Large intestine (tissue), 3 donors: ENCODE measurements at regions not wholly inside any gene's neighbourhood (a gene's known extent, or its start where the extent isn't known, plus 50 kb on each side); places are given as distances from the start of the nearest gene placed in this dataset.
A peak's percentile ranks its signal among the peaks of the same experiment; 100 is the strongest.

ENCODE experiments used
- DNase-seq, 2 donors: peaks; one replicate each; pipeline versions ENCODE4 v3.0.0 to v3.0.0-alpha.2; 2013
- H3K27ac ChIP-seq: one replicate; pipeline ENCODE4 v1.5.1; 2013; ENCODE audit warnings: low read length
- H3K27me3 ChIP-seq: 2 replicates; pipeline ENCODE4 v1.6.1; 2013; ENCODE audit warnings: low read length; ENCODE audit not compliant: control insufficient read depth, insufficient read depth
- H3K36me3 ChIP-seq: 2 replicates; pipeline ENCODE4 v1.6.1; 2013; ENCODE audit warnings: low read length; ENCODE audit not compliant: control insufficient read depth, insufficient read depth
- H3K4me1 ChIP-seq: one replicate; pipeline ENCODE4 v1.6.1; 2013; ENCODE audit warnings: low read length; ENCODE audit not compliant: control insufficient read depth, insufficient read depth
- H3K4me3 ChIP-seq: one replicate; pipeline ENCODE4 v1.5.1; 2013; ENCODE audit warnings: low read length
- H3K9me3 ChIP-seq: one replicate; pipeline ENCODE4 v1.6.1; 2013; ENCODE audit warnings: mild to moderate bottlenecking, low read depth, low read length, moderate library complexity; ENCODE audit not compliant: control insufficient read depth
- WGBS: methylation state at CpG from one replicate; pipeline ENCODE4 v1.1.5; 2013; ENCODE audit warnings: low lambda C conversion rate; ENCODE audit not compliant: insufficient coverage; 5-methylcytosine and 5-hydroxymethylcytosine counted together

GRCh38 chr13:112124141-112124540 is 57.2 kb downstream of the SOX1 start:
- no peak overlapping the region for H3K4me3 ChIP-seq
- no peaks in the 10 kb centered on the region for H3K36me3 ChIP-seq
- H3K27me3 ChIP-seq: peaks cover 26% of the 10 kb centered on the region
- no peak overlapping the region for H3K27ac ChIP-seq
- H3K9me3 ChIP-seq: no peaks in the 10 kb centered on the region
- no peaks in the 10 kb centered on the region for H3K4me1 ChIP-seq
- no CpG with 5 or more reads among the region's 5 CpGs for WGBS
- no peak for DNase-seq

GRCh38 chr13:112127564-112128330 is 60.8 kb downstream of the SOX1 start:
- no peaks in the 10 kb centered on the region for H3K9me3 ChIP-seq
- no peaks in the 10 kb centered on the region for H3K36me3 ChIP-seq
- H3K27ac ChIP-seq: no peak overlapping the region
- no peaks in the 10 kb centered on the region for H3K4me1 ChIP-seq
- no CpG with 5 or more reads among the region's 15 CpGs for WGBS
- peaks cover 26% of the 10 kb centered on the region for H3K27me3 ChIP-seq
- no peak overlapping the region for H3K4me3 ChIP-seq
- no peak for DNase-seq

- Histone ChIP-seq H3K4me1 (no peaks in the 10 kb centered on the region), H3K9me3 (no peaks in the 10 kb centered on the region), H3K4me3 (no peak overlapping the region), H3K36me3 (no peaks in the 10 kb centered on the region), H3K27me3 (peaks cover 32% of the 10 kb centered on the region), H3K27ac (no peak overlapping the region)
- no peak for DNase-seq
- WGBS: 60% methylated on average over 1 of the region's 8 CpGs
Observed at GRCh38 chr13:112128331-112128610, 61.3 kb downstream of the SOX1 start.

- peaks cover 41% of the 10 kb centered on the region for H3K27me3 ChIP-seq
- no peak for DNase-seq
- no peaks in the 10 kb centered on the region for H3K9me3 ChIP-seq
- no peak overlapping the region for H3K27ac ChIP-seq
- WGBS: 98% methylated on average over 5 of the region's 7 CpGs
- H3K4me1 ChIP-seq: peaks cover 4% of the 10 kb centered on the region
- no peak overlapping the region for H3K4me3 ChIP-seq
- H3K36me3 ChIP-seq: no peaks in the 10 kb centered on the region
Observed at GRCh38 chr13:112130418-112130817, 63.5 kb downstream of the SOX1 start.

- Histone ChIP-seq H3K27me3 (peaks cover 44% of the 10 kb centered on the region), H3K36me3 (no peaks in the 10 kb centered on the region), H3K27ac (no peak overlapping the region), H3K9me3 (no peaks in the 10 kb centered on the region), H3K4me3 (no peak overlapping the region), H3K4me1 (peaks cover 4% of the 10 kb centered on the region)
- no peak for DNase-seq
- 100% methylated on average over 1 of the region's 25 CpGs for WGBS
Observed at GRCh38 chr13:112131081-112131712, 64.2 kb downstream of the SOX1 start.

GRCh38 chr13:112131713-112132113 is 64.8 kb downstream of the SOX1 start:
- no peak overlapping the region for H3K27ac ChIP-seq
- H3K27me3 ChIP-seq: peaks cover 40% of the 10 kb centered on the region
- no peaks in the 10 kb centered on the region for H3K36me3 ChIP-seq
- H3K4me1 ChIP-seq: peaks cover 4% of the 10 kb centered on the region
- DNase-seq: no peak
- no CpG with 5 or more reads among the region's 11 CpGs for whole genome bisulfite sequencing
- no peak overlapping the region for H3K4me3 ChIP-seq
- no peaks in the 10 kb centered on the region for H3K9me3 ChIP-seq

GRCh38 chr13:112132142-112132541 is 65.2 kb downstream of the SOX1 start:
- Histone ChIP-seq H3K27ac (no peak overlapping the region), H3K9me3 (no peaks in the 10 kb centered on the region), H3K27me3 (peaks cover 40% of the 10 kb centered on the region), H3K4me1 (peaks cover 4% of the 10 kb centered on the region), H3K4me3 (no peak overlapping the region), H3K36me3 (no peaks in the 10 kb centered on the region)
- DNase-seq: no peak
- no CpG with 5 or more reads among the region's 17 CpGs for WGBS

GRCh38 chr13:112132619-112133018 is 65.7 kb downstream of the SOX1 start:
- peaks cover 40% of the 10 kb centered on the region for H3K27me3 ChIP-seq
- H3K27ac ChIP-seq: no peak overlapping the region
- no CpG with 5 or more reads among the region's 9 CpGs for WGBS
- no peaks in the 10 kb centered on the region for H3K36me3 ChIP-seq
- no peaks in the 10 kb centered on the region for H3K9me3 ChIP-seq
- H3K4me1 ChIP-seq: peaks cover 4% of the 10 kb centered on the region
- no peak for DNase-seq
- no peak overlapping the region for H3K4me3 ChIP-seq

GRCh38 chr13:112133499-112134390 is 66.8 kb downstream of the SOX1 start:
- H3K36me3 ChIP-seq: no peaks in the 10 kb centered on the region
- peak in 1 of 2 donors; percentile 11 for DNase-seq
- no CpG with 5 or more reads among the region's 26 CpGs for WGBS
- H3K4me1 ChIP-seq: peaks cover 4% of the 10 kb centered on the region
- H3K27ac ChIP-seq: no peak overlapping the region
- peaks cover 40% of the 10 kb centered on the region for H3K27me3 ChIP-seq
- H3K4me3 ChIP-seq: no peak overlapping the region
- H3K9me3 ChIP-seq: no peaks in the 10 kb centered on the region

- Histone ChIP-seq H3K36me3 (no peaks in the 10 kb centered on the region), H3K9me3 (no peaks in the 10 kb centered on the region), H3K4me3 (no peak overlapping the region), H3K27me3 (peaks cover 40% of the 10 kb centered on the region), H3K27ac (no peak overlapping the region), H3K4me1 (peaks cover 4% of the 10 kb centered on the region)
- whole genome bisulfite sequencing: 92% methylated on average over 2 of the region's 17 CpGs
- no peak for DNase-seq
Observed at GRCh38 chr13:112134391-112135075, 67.6 kb downstream of the SOX1 start.
